Pancreas (tissue), 10 donors: ENCODE measurements at regions not wholly inside any gene's neighbourhood (a gene's known extent, or its start where the extent isn't known, plus 50 kb on each side); places are given as distances from the start of the nearest gene placed in this dataset.
"Not testable (repeated sequence)": the region's sequence is repeated elsewhere in the genome, so short reads cannot be mapped to it uniquely, and the experiment has no call there.

ENCODE experiments used
- ATAC-seq, 4 donors: fragments of 200-7000 bp; cut with Tn5 transposase; one replicate each; pipeline versions ENCODE4 v1.8.0 to v1.9.1; 2020; ENCODE audit warnings: mild to moderate bottlenecking in 4 of 4, moderate library complexity in 4 of 4
- DNase-seq, 6 donors: peaks; one replicate each; pipeline ENCODE4 v3.0.0-alpha.2; 2020
- FAIRE-seq: peaks from 2 replicates; lab custom pipeline; 2012; peaks lifted over from hg19 to GRCh38; lab: Jason Lieb, UNC
- H3K27ac ChIP-seq, 4 donors: fragments of 200-600 bp; sonication (generic); 1 replicate in 3 of 4; 2 replicates in 1 of 4; pipeline versions ENCODE4 v1.5.0 to v1.8.0; 2020
- H3K27me3 ChIP-seq, 4 donors: fragments of 200-600 bp; one replicate each; pipeline ENCODE4 v1.8.0; 2021
- H3K36me3 ChIP-seq, 3 donors: fragments of 200-600 bp; sonication (generic) in 1 of 3; one replicate each; pipeline versions ENCODE4 v1.5.0 to v1.8.0; 2020 to 2021
- H3K4me1 ChIP-seq, 3 donors: fragments of 200-600 bp; one replicate each; pipeline ENCODE4 v1.8.0; 2021
- H3K4me3 ChIP-seq, 4 donors: fragments of 200-600 bp; sonication (generic) in 2 of 4; one replicate each; pipeline versions ENCODE4 v1.5.0 to v1.8.0; 2020 to 2021
- H3K9me3 ChIP-seq, 4 donors: fragments of 200-600 bp; one replicate each; pipeline ENCODE4 v1.8.0; 2021
- WGBS, 2 donors: extraction: QIAGEN DNeasy Blood & Tissue Kit; methylation state at CpG; one replicate each; pipeline ENCODE4 v1.1.7; 2013; 5-methylcytosine and 5-hydroxymethylcytosine counted together
- intact Hi-C, 3 donors: fragments of 100-400 bp; cut with DNase I; formaldehyde crosslinking; loops; one replicate each; pipeline versions ENCODE4 v1.11.1 to v1.14.2; 2022
- TF ChIP-seq, protein P1 (sequence below), 4 donors: fragments of 200-600 bp; sonication (generic) in 3 of 4; IDR thresholded peaks; one replicate each; pipeline versions ENCODE4 v1.5.0 to v1.8.0; 2021; ENCODE audit warnings: antibody characterized with exemption in 4 of 4
- donor health status: healthy with polysubstance abuse.
- donor health status: DM: no; HTN: no; CAD: no; lungs with moderate emphysema.
- donor health status: DM: no; HTN: no; CAD: no.
- donor health status: control.
- donor health status: control.
- donor health status: Bipolar disorder and iron deficiency.
- donor health status: DM: yes; HTN: yes; CAD: no.
- donor health status: DM: no; HTN: no; CAD: no.
- donor health status: DM: no; HTN: no; CAD: no.
- donor health status: DM: yes; HTN: yes; CAD: no.

DNA sequence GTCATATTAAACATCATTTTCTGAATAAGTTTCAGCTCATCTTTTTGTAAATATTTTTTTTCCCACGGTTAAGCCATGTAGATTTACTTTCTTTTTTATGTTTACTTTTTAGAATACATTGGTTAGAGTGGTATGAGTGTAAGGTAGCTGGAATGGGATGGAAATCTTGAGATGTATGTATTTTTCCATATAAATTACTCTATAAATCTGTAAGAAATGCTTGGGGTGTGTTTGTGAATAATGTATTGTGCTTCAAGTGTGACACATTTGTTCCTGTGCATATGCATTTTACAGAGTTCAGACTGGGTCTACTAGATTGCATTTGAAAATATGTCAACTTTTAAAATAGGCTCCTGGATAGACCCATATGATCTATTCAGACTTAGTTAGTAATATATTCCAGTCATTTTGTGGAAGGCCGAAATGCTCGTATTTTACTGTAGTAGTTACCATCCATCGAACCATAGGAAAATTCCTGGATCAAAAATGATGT, 756.8 kb downstream of the RAPGEF2 start:
- no peak for FAIRE-seq

DNA sequence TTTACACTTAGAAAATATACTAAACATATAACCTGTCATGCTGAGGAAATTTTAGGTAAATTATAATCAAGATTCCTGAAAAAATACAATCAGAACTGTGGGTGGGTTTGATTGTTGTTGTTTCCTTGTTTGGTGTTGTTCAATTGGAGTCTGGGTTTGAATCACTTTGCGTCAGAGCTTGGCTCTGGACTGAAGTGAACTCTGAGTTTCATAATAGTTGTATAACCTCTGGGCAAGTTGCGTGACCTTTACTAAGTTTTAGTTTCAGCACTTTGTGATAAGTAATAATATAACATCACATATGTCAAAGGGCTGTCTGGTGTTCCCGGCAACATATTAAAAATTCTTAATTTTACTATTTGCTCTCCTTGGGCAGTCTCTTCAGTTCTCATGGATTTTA, 758.1 kb downstream of the RAPGEF2 start:
- TF ChIP-seq, protein P1, sequence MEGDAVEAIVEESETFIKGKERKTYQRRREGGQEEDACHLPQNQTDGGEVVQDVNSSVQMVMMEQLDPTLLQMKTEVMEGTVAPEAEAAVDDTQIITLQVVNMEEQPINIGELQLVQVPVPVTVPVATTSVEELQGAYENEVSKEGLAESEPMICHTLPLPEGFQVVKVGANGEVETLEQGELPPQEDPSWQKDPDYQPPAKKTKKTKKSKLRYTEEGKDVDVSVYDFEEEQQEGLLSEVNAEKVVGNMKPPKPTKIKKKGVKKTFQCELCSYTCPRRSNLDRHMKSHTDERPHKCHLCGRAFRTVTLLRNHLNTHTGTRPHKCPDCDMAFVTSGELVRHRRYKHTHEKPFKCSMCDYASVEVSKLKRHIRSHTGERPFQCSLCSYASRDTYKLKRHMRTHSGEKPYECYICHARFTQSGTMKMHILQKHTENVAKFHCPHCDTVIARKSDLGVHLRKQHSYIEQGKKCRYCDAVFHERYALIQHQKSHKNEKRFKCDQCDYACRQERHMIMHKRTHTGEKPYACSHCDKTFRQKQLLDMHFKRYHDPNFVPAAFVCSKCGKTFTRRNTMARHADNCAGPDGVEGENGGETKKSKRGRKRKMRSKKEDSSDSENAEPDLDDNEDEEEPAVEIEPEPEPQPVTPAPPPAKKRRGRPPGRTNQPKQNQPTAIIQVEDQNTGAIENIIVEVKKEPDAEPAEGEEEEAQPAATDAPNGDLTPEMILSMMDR (IDR thresholded peaks at IDR 0.05): no peak
- FAIRE-seq (no peak), ATAC-seq (no peak), DNase-seq (no peak)
- H3K9me3 ChIP-seq: no peaks in the 10 kb centered on the region
- H3K4me3 ChIP-seq: no peak overlapping the region
- WGBS, 2 donors: 89 to 92% methylated on average over 3 of the region's 3 CpGs
- H3K27ac ChIP-seq: no peak overlapping the region
- no peaks in the 10 kb centered on the region for H3K36me3 ChIP-seq
- H3K27me3 ChIP-seq: no peaks in the 10 kb centered on the region
- intact Hi-C loops: no loop called here
- no peaks in the 10 kb centered on the region for H3K4me1 ChIP-seq

More for the DNA sequence above, 756.8 kb downstream of the RAPGEF2 start:
- intact Hi-C loops: no loop called here
- H3K9me3 ChIP-seq: no peaks in the 10 kb centered on the region
- no peaks in the 10 kb centered on the region for H3K4me1 ChIP-seq
- no peak for DNase-seq
- H3K27me3 ChIP-seq: no peaks in the 10 kb centered on the region
- H3K4me3 ChIP-seq: no peak overlapping the region
- no peaks in the 10 kb centered on the region for H3K36me3 ChIP-seq
- no peak for ATAC-seq
- no peak overlapping the region for H3K27ac ChIP-seq
- 87 to 88% methylated on average over 4 of the region's 4 CpGs for WGBS, 2 donors
- TF ChIP-seq, protein P1 (IDR thresholded peaks at IDR 0.05): no peak

DNA sequence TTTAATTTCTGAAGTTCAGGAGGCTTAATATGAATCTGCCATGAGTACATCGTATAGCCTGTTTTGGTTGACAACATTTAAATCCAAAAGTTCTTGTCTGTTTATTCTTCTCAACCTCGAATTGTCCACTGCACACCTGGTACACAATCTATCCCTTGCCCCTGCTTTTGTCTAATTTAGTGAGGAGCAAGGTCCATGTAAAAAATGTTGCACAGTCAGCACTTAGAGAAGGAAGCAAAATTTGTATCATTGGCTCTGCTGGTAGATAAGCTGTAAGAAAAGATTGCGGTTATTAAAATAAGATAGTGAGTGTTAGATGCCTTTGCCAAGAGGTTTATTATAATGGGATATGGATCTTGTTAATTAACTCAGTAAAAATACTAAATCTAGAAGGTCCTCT, 761.5 kb downstream of the RAPGEF2 start:
- FAIRE-seq: no peak
- no peak overlapping the region for H3K27ac ChIP-seq
- no peak for DNase-seq
- H3K27me3 ChIP-seq: no peaks in the 10 kb centered on the region
- intact Hi-C loops: no loop called here
- TF ChIP-seq, protein P1 (IDR thresholded peaks at IDR 0.05): no peak
- no peaks in the 10 kb centered on the region for H3K9me3 ChIP-seq
- WGBS, 2 donors: 63% methylated on average over 3 of the region's 3 CpGs
- H3K4me1 ChIP-seq: no peaks in the 10 kb centered on the region
- H3K36me3 ChIP-seq: no peaks in the 10 kb centered on the region
- no peak overlapping the region for H3K4me3 ChIP-seq
- ATAC-seq: no peak

DNA sequence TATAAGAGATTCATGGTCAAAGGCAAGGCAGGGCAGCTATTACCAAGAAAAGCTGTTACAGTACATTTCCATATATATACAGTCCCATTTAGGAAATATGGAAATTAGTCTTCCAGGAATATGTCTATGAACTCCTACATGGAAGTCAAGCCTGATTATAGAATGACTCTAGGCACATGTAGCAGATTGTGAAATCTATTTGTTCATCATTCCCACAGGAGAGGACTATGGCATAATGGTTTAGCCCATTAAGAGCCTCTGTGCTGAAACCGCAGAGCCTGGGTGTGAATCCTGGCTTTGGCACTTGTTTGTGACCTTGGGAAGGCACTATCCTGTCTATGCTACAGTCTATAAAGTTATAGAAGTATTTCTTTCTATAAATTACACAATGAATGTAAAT, 764.8 kb downstream of the RAPGEF2 start:
- H3K27ac ChIP-seq: no peak overlapping the region
- no peak overlapping the region for H3K4me3 ChIP-seq
- DNase-seq (no peak), FAIRE-seq (no peak), ATAC-seq (no peak)
- no peaks in the 10 kb centered on the region for H3K4me1 ChIP-seq
- 93 to 100% methylated on average over 1 of the region's 1 CpG for WGBS, 2 donors
- intact Hi-C loops: no loop called here
- TF ChIP-seq, protein P1 (IDR thresholded peaks at IDR 0.05): no peak
- no peaks in the 10 kb centered on the region for H3K27me3 ChIP-seq
- no peaks in the 10 kb centered on the region for H3K36me3 ChIP-seq
- no peaks in the 10 kb centered on the region for H3K9me3 ChIP-seq

DNA sequence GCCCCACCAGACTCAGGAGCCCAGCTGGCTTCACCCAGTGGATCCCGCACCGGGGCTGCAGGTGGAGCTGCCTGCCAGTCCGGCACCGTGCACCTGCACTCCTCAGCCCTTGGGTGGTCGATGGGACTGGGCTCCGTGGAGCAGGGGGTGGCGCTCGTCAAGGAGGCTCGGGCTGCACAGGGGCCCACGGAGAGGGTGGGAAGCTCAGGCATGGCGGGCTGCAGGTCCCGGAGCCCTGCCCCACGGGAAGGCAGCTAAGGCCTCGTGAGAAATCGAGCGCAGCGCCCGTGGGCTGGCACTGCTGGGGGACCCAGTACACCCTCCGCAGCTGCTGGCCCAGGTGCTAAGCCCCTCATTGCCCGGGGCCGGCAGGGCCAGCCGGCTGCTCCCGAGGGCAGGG, 766.1 kb downstream of the RAPGEF2 start:
- H3K27me3 ChIP-seq, H3K4me1 ChIP-seq, H3K4me3 ChIP-seq, H3K9me3 ChIP-seq, ATAC-seq, H3K27ac ChIP-seq, FAIRE-seq, intact Hi-C loops, H3K36me3 ChIP-seq: not testable (repeated sequence)
- 96% methylated on average over 22 to 23 of the region's 23 CpGs for WGBS, 2 donors
- peak in 3 of 6 donors; percentile 17 to 55 (median 41) for DNase-seq
